ENCODE measurements at regions not wholly inside any gene's neighbourhood (a gene's known extent, or its start where the extent isn't known, plus 50 kb on each side); places are given as distances from the start of the nearest gene placed in this dataset.
A peak's percentile ranks its signal among the peaks of the same experiment; 100 is the strongest.

DNA sequence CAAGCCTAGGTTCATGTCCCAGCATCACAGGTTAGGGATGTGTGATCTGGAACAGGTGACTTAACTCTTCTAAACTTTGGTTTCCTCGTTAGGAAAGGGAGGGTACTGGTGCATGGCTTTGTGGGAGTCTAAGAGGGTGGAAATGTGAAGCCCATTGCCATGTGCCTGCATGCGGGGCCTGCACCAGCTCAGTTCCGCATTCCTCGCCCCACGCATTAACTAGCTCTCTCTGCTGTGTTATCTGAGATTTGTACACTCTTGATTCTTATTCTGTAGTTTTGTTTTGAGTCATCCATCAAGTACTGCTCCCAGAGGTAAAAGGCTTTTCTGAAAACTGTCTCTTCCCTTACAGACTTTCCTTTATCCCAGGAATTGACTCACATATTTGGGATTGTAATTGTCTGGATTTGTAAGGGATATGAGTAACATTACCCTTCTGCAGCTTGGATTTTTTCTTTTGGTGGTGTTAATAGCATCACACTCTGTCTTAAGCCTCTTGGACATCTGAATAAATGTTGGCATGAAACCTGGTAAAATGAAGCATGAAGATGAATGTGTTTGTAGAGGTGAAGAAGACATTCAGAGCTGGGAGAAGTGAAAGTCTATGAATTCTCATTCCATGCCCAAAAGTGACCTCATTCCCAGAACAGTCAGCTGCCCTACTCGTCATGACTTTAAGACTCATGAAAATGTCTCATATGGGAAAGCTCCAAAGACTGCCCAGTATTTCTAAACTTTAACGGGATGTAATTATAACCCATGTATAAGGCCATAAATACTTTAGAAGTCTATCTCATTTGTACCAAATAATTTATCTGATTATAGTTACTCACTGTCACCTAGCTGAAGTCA is 357.3 kb downstream of the FOXA2 start:
- H3K27me3 ChIP-seq = no peaks in the 10 kb centered on the region
- TF ChIP-seq POLR2AphosphoS5 (IDR thresholded peaks at IDR 0.05) = no peak
- H3K36me3 ChIP-seq = no peaks in the 10 kb centered on the region
- H3K27ac ChIP-seq = no peak overlapping the region
- WGBS, 2 donors = 72 to 75% methylated on average over 7 of the region's 7 CpGs
- H3K4me1 ChIP-seq = no peaks in the 10 kb centered on the region
- H3K4me3 ChIP-seq = no peak overlapping the region
- DNase-seq = peak in 1 of 2 donors; percentile 36
- peak in 1 of 2 donors; percentile 84 for ATAC-seq (ENCODE audit: low FRiP score in 2 of 2)
- no peaks in the 10 kb centered on the region for H3K9me3 ChIP-seq

DNA sequence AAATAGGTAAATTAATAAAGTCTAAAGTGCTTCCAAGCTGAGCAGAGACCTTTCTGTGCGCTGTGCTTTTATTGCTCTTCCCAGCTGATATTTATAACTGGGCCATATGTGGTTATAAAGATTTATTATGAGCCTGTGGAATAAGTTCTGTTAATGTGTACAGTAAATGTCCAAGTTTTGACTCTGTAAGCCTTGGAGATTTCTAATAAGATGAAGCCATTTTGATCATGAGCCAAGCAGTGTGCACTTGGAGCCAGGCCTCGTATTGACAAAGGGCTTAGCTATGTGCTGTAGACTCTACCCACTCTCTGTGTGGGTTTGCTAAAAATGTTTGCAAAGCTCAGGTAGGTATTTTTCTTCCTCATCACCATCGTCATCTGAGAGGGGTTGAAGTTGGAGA is 361.1 kb downstream of the FOXA2 start:
- no peak for ATAC-seq (ENCODE audit: low FRiP score in 2 of 2)
- TF ChIP-seq, protein P1, sequence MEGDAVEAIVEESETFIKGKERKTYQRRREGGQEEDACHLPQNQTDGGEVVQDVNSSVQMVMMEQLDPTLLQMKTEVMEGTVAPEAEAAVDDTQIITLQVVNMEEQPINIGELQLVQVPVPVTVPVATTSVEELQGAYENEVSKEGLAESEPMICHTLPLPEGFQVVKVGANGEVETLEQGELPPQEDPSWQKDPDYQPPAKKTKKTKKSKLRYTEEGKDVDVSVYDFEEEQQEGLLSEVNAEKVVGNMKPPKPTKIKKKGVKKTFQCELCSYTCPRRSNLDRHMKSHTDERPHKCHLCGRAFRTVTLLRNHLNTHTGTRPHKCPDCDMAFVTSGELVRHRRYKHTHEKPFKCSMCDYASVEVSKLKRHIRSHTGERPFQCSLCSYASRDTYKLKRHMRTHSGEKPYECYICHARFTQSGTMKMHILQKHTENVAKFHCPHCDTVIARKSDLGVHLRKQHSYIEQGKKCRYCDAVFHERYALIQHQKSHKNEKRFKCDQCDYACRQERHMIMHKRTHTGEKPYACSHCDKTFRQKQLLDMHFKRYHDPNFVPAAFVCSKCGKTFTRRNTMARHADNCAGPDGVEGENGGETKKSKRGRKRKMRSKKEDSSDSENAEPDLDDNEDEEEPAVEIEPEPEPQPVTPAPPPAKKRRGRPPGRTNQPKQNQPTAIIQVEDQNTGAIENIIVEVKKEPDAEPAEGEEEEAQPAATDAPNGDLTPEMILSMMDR (IDR thresholded peaks at IDR 0.05) = no peak
- TF ChIP-seq POLR2A (IDR thresholded peaks at IDR 0.05) = no peak
- no peak for TF ChIP-seq EP300 (IDR thresholded peaks at IDR 0.05)
- TF ChIP-seq POLR2AphosphoS5 (IDR thresholded peaks at IDR 0.05) = no peak
- no peak overlapping the region for H3K27ac ChIP-seq
- WGBS, 2 donors = 66 to 73% methylated on average over 3 of the region's 3 CpGs
- no peaks in the 10 kb centered on the region for H3K9me3 ChIP-seq
- H3K4me1 ChIP-seq = no peaks in the 10 kb centered on the region
- no peaks in the 10 kb centered on the region for H3K36me3 ChIP-seq
- H3K27me3 ChIP-seq = no peaks in the 10 kb centered on the region
- H3K4me3 ChIP-seq = no peak overlapping the region
- DNase-seq = no peak

DNA sequence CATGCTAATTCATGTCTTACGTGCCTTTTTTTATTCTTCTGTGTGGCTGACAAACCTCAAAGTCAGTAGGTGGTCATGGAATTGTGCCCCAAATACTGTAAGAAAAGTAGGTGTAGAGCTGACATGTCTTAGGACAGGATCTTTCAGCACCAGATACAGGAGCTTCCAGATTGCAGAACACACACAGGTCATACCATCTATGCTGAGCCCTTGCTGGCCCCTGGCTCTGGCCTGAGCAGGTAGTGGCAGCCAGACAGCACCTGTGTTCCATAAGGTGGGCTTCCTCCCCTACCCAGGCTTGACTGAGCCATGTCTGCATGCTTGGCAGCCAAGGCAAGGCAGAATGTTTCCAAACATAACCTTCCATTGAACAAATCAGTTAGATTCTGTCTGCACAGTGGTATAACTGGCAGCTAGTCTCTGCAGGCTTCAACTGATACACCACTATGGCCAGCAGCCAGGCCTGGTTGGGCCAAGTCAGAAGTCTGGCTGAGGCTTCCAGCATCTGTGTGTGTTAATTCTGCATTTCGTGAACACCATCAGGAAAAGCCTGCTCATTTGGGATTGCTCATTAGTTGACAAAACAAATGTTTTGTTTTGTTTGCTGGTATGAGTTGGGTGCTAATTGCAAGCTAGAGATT is 366.5 kb downstream of the FOXA2 start:
- DNase-seq (no peak), ATAC-seq (ENCODE audit: low FRiP score in 2 of 2) (no peak)
- TF ChIP-seq EP300 (IDR thresholded peaks at IDR 0.05) (no peak), POLR2A (IDR thresholded peaks at IDR 0.05) (no peak), POLR2AphosphoS5 (IDR thresholded peaks at IDR 0.05) (no peak)
- TF ChIP-seq, protein P1 (IDR thresholded peaks at IDR 0.05) = no peak
- H3K27me3 ChIP-seq = no peaks in the 10 kb centered on the region
- WGBS, 2 donors = 76 to 78% methylated on average over 2 of the region's 2 CpGs
- H3K27ac ChIP-seq = no peak overlapping the region
- H3K9me3 ChIP-seq = no peaks in the 10 kb centered on the region
- no peak overlapping the region for H3K4me3 ChIP-seq
- H3K4me1 ChIP-seq = no peaks in the 10 kb centered on the region
- no peaks in the 10 kb centered on the region for H3K36me3 ChIP-seq

DNA sequence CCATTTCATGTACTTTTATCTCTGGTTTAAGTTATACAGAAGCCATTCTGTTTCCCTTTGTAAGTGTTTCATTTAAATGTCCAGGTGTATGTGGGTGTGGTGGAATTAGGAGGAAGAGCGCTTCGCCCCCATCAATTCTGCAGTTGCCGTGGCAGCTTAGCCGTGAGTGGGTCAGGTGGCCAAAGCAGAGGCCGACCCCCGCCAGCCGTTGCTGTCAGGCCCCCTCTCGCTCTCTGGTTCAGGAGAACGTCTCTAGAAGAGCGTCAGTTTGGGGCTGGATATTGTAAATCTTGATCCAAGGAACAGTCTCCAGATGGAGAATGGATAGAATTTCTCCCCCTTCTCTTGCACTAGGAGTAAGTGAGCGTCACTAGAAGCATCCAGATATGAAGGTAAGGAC is 367.4 kb downstream of the FOXA2 start:
- Histone ChIP-seq H3K4me1 (no peaks in the 10 kb centered on the region), H3K27ac (no peak overlapping the region), H3K27me3 (no peaks in the 10 kb centered on the region), H3K4me3 (no peak overlapping the region), H3K9me3 (no peaks in the 10 kb centered on the region), H3K36me3 (no peaks in the 10 kb centered on the region)
- ATAC-seq (ENCODE audit: low FRiP score in 2 of 2) (no peak), DNase-seq (peak in 1 of 2 donors; percentile 52)
- 70 to 78% methylated on average over 11 of the region's 11 CpGs for WGBS, 2 donors
- TF ChIP-seq, protein P1 (IDR thresholded peaks at IDR 0.05) = no peak
- no peak for TF ChIP-seq POLR2A (IDR thresholded peaks at IDR 0.05)
- TF ChIP-seq EP300 (IDR thresholded peaks at IDR 0.05) = no peak
- no peak for TF ChIP-seq POLR2AphosphoS5 (IDR thresholded peaks at IDR 0.05)

DNA sequence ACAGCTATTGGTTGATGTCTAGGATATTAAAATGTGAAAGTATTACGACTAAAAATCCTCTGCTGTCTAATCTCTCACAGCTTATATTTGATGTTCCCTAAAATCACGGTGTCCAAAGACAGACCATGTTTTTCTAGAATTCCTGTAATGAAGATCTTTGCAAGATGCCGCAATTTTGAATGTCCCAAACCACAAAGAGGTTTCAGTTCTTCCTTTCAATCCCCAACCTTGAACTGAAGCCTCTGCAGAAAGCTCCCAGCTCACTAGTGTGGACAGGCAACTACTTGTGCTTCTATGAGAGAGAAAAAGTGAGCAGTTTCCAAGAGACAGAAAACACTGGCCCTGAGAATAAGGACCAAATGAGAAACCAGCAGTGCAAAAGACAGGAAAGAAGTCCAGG is 370.1 kb downstream of the FOXA2 start:
- no peak for ATAC-seq (ENCODE audit: low FRiP score in 2 of 2)
- WGBS, 2 donors = 68 to 78% methylated on average over 3 of the region's 3 CpGs
- Histone ChIP-seq H3K4me3 (no peak overlapping the region), H3K4me1 (no peaks in the 10 kb centered on the region), H3K27me3 (no peaks in the 10 kb centered on the region), H3K27ac (no peak overlapping the region), H3K36me3 (no peaks in the 10 kb centered on the region), H3K9me3 (no peaks in the 10 kb centered on the region)
- no peak for DNase-seq
- no peak for TF ChIP-seq POLR2AphosphoS5 (IDR thresholded peaks at IDR 0.05)
- TF ChIP-seq EP300 (IDR thresholded peaks at IDR 0.05) = no peak
- TF ChIP-seq POLR2A (IDR thresholded peaks at IDR 0.05) = no peak
- TF ChIP-seq, protein P1 (IDR thresholded peaks at IDR 0.05) = no peak

All from upper lobe of left lung (tissue), 6 donors.